GM12878 (cell line): ENCODE measurements at regions not wholly inside any gene's neighbourhood (a gene's known extent, or its start where the extent isn't known, plus 50 kb on each side); places are given as distances from the start of the nearest gene placed in this dataset.
"Not testable (repeated sequence)": the region's sequence is repeated elsewhere in the genome, so short reads cannot be mapped to it uniquely, and the experiment has no call there.

Experiments used
- EP300 ChIP-seq, 2 experiments: fragments of 150-350 bp in 1 of 2; IDR thresholded peaks; 2 replicates each; pipeline ENCODE4 v1.6.1; 2011 to 2012; ENCODE audit warnings: low read depth in 2 of 2, low read length in 2 of 2, borderline replicate concordance in 1 of 2, improper control_type of control experiment in 1 of 2, inconsistent platforms in 1 of 2; ENCODE audit not compliant: control insufficient read depth in 1 of 2
- SUPT20H ChIP-seq: IDR thresholded peaks from 2 replicates; pipeline ENCODE4 v1.6.1; 2011; ENCODE audit warnings: low read depth, mild to moderate bottlenecking, low read length, moderate library complexity, borderline replicate concordance; ENCODE audit not compliant: control insufficient read depth
- TF ChIP-seq, protein P1 (sequence below), 3 experiments: IDR thresholded peaks in 2 of 3; conservative IDR thresholded peaks in 1 of 3; 2 replicates each; pipeline ENCODE4 v1.5.1; 2011; ENCODE audit warnings: low read depth in 3 of 3, low read length in 3 of 3, mild to moderate bottlenecking in 3 of 3, control low read depth in 2 of 3, moderate library complexity in 2 of 3, inconsistent platforms in 1 of 3, mixed read lengths in 1 of 3; ENCODE audit not compliant: control insufficient read depth in 2 of 3, insufficient read depth in 1 of 3; ENCODE audit errors: extremely low read depth in 1 of 3
- TF ChIP-seq, protein P2 (sequence below): fragments of 450-650 bp; IDR thresholded peaks from 2 replicates; pipeline ENCODE4 v1.6.1; 2018; ENCODE audit warnings: borderline replicate concordance, mild to moderate bottlenecking; ENCODE audit not compliant: partially characterized antibody

DNA sequence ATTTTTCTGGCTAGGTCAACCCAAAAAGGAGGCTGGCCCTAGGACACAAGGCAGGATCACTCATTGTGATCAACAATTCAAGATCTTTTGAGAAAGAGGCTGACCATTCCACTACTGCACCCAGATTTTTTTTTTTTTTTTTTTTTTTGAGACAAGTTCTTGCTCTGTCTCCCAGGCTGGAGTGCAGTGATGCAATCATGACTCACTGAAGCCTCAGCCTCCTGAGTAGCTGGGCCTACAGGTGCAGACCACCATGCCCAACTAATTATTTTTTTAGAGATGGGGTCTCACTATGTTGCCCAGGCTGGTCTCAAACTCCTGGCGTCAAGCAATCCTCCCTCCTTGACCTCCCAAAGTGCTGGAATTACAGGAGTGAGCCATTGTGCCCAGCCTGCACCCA is 265.4 kb downstream of the SOX9 start:
- TF ChIP-seq, protein P1, sequence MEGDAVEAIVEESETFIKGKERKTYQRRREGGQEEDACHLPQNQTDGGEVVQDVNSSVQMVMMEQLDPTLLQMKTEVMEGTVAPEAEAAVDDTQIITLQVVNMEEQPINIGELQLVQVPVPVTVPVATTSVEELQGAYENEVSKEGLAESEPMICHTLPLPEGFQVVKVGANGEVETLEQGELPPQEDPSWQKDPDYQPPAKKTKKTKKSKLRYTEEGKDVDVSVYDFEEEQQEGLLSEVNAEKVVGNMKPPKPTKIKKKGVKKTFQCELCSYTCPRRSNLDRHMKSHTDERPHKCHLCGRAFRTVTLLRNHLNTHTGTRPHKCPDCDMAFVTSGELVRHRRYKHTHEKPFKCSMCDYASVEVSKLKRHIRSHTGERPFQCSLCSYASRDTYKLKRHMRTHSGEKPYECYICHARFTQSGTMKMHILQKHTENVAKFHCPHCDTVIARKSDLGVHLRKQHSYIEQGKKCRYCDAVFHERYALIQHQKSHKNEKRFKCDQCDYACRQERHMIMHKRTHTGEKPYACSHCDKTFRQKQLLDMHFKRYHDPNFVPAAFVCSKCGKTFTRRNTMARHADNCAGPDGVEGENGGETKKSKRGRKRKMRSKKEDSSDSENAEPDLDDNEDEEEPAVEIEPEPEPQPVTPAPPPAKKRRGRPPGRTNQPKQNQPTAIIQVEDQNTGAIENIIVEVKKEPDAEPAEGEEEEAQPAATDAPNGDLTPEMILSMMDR (IDR thresholded peaks at IDR 0.05 in 2 of 3, conservative IDR thresholded peaks at IDR 0.05 in 1 of 3; ENCODE audit: control insufficient read depth in 2 of 3, extremely low read depth in 1 of 3, insufficient read depth in 1 of 3, low read depth in 3 of 3, low read length in 3 of 3) = not testable (repeated sequence)
- TF ChIP-seq, protein P2, sequence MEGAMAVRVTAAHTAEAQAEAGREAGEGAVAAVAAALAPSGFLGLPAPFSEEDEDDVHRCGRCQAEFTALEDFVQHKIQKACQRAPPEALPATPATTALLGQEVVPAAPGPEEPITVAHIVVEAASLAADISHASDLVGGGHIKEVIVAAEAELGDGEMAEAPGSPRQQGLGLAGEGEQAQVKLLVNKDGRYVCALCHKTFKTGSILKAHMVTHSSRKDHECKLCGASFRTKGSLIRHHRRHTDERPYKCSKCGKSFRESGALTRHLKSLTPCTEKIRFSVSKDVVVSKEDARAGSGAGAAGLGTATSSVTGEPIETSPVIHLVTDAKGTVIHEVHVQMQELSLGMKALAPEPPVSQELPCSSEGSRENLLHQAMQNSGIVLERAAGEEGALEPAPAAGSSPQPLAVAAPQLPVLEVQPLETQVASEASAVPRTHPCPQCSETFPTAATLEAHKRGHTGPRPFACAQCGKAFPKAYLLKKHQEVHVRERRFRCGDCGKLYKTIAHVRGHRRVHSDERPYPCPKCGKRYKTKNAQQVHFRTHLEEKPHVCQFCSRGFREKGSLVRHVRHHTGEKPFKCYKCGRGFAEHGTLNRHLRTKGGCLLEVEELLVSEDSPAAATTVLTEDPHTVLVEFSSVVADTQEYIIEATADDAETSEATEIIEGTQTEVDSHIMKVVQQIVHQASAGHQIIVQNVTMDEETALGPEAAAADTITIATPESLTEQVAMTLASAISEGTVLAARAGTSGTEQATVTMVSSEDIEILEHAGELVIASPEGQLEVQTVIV = not testable (repeated sequence)
- not testable (repeated sequence) for TF ChIP-seq SUPT20H; EP300 (IDR thresholded peaks at IDR 0.05; ENCODE audit: borderline replicate concordance in 1 of 2, control insufficient read depth in 1 of 2, low read depth in 2 of 2, low read length in 2 of 2)
